ENCODE measurements at regions not wholly inside any gene's neighbourhood (a gene's known extent, or its start where the extent isn't known, plus 50 kb on each side); places are given as distances from the start of the nearest gene placed in this dataset.

DNA sequence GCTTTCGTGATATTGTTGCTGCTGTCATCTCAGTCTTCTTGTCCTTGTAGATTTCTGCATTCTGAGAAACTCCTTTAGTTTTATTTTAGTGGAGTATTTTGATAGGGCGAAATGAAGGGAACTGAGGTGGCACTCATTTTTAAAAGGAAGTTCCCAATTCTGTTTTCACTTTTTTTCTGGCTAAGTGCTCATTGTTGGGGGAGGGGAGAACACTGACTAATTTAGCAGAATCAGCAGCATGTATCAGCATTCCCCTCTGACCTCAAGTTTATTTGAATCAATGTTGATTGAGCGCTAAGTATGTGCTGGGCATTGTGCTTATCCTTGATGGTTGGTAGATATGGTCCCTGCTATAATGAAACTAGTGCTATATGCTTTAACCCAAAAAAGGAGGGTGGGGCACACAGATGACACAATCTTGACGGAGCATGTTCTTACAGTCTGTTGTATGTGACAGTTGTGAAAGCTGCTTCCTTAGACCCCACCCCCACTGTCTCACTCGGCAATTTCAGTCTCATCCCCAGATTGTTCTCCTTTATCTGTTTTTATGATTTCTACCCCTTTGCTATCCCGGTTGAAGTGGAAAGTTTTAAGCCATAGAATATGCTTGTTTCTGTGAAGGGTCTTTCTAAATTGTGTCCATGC, 262.4 kb downstream of the SOX4 start:
- H3K4me3 ChIP-seq (replicated peaks; ENCODE audit: low read depth, low read length): no peak overlapping the region
- no peaks in the 10 kb centered on the region for H3K36me3 ChIP-seq (ENCODE audit: control insufficient read depth, insufficient read depth, low read length)
- H3K27me3 ChIP-seq (replicated peaks; ENCODE audit: control insufficient read depth, insufficient read depth, low read length): no peaks in the 10 kb centered on the region
- no peak for DNase-seq (ENCODE audit: extremely low read depth, insufficient read length)
- TF ChIP-seq, protein P1, sequence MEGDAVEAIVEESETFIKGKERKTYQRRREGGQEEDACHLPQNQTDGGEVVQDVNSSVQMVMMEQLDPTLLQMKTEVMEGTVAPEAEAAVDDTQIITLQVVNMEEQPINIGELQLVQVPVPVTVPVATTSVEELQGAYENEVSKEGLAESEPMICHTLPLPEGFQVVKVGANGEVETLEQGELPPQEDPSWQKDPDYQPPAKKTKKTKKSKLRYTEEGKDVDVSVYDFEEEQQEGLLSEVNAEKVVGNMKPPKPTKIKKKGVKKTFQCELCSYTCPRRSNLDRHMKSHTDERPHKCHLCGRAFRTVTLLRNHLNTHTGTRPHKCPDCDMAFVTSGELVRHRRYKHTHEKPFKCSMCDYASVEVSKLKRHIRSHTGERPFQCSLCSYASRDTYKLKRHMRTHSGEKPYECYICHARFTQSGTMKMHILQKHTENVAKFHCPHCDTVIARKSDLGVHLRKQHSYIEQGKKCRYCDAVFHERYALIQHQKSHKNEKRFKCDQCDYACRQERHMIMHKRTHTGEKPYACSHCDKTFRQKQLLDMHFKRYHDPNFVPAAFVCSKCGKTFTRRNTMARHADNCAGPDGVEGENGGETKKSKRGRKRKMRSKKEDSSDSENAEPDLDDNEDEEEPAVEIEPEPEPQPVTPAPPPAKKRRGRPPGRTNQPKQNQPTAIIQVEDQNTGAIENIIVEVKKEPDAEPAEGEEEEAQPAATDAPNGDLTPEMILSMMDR (IDR thresholded peaks at IDR 0.05; ENCODE audit: insufficient read depth, low read length, poor library complexity, severe bottlenecking): no peak

DNA sequence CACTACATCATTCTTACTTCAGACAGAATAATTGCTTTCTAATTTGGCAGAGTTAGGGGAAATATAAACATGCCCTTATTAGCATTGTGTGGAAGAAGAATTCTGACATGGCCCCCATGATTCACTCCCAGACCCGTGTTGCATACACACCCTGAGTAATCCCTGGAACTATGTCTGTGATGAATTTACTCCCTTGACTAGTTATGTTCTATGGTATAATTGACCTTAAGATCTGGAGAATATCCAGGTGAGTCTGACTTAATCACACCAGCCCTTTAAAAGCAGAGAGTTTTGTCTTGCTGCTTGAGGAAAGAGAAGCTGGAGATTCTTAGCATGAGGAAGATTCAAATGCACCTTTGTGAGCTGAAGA, 262.9 kb downstream of the SOX4 start:
- TF ChIP-seq, protein P1 (IDR thresholded peaks at IDR 0.05; ENCODE audit: insufficient read depth, low read length, poor library complexity, severe bottlenecking): no peak
- no peak overlapping the region for H3K4me3 ChIP-seq (replicated peaks; ENCODE audit: low read depth, low read length)
- no peak for DNase-seq (ENCODE audit: extremely low read depth, insufficient read length)
- H3K36me3 ChIP-seq (ENCODE audit: control insufficient read depth, insufficient read depth, low read length): no peaks in the 10 kb centered on the region
- H3K27me3 ChIP-seq (replicated peaks; ENCODE audit: control insufficient read depth, insufficient read depth, low read length): no peaks in the 10 kb centered on the region

DNA sequence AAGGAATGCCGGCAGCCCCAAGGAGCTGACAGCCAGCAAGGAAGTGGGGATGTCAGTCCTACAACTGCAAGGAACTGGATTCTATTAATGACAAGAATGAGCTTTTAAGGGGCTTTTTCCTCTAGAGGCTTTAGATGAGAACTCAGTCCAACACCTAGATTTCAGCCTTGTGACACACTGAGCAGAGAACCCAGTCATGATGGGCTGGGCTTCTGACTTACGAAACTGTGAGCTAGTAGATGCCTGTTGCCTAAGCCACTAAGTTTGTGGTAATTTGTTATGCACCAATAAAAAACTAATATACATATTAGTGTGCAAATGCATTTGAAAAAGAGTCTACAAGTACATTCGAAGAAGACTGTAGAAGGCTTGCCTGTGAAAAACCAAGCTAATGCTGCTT, 263.3 kb downstream of the SOX4 start:
- no peaks in the 10 kb centered on the region for H3K27me3 ChIP-seq (replicated peaks; ENCODE audit: control insufficient read depth, insufficient read depth, low read length)
- H3K4me3 ChIP-seq (replicated peaks; ENCODE audit: low read depth, low read length): no peak overlapping the region
- no peaks in the 10 kb centered on the region for H3K36me3 ChIP-seq (ENCODE audit: control insufficient read depth, insufficient read depth, low read length)
- DNase-seq (ENCODE audit: extremely low read depth, insufficient read length): no peak
- TF ChIP-seq, protein P1 (IDR thresholded peaks at IDR 0.05; ENCODE audit: insufficient read depth, low read length, poor library complexity, severe bottlenecking): no peak

DNA sequence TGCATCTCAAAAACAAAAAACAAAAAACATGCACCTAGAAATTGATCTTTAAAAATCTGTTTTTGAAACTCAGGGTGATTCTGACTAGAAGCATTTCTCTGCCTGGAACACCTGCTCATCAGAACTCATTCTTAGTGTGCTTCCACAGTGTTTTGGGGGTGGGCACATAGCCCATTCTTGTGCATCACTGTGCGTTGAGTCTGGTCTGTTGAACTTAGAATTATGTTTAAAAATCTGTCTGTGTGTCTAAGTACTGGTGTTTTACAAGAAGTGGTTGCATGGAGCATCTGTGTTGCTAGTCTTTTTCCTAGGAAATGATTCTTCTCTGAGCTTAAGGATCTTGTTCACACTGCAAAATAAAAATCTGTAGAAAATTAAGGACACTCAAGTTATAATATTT, 264.5 kb downstream of the SOX4 start:
- H3K4me3 ChIP-seq (replicated peaks; ENCODE audit: low read depth, low read length): no peak overlapping the region
- H3K27me3 ChIP-seq (replicated peaks; ENCODE audit: control insufficient read depth, insufficient read depth, low read length): no peaks in the 10 kb centered on the region
- TF ChIP-seq, protein P1 (IDR thresholded peaks at IDR 0.05; ENCODE audit: insufficient read depth, low read length, poor library complexity, severe bottlenecking): no peak
- H3K36me3 ChIP-seq (ENCODE audit: control insufficient read depth, insufficient read depth, low read length): no peaks in the 10 kb centered on the region
- DNase-seq (ENCODE audit: extremely low read depth, insufficient read length): no peak

DNA sequence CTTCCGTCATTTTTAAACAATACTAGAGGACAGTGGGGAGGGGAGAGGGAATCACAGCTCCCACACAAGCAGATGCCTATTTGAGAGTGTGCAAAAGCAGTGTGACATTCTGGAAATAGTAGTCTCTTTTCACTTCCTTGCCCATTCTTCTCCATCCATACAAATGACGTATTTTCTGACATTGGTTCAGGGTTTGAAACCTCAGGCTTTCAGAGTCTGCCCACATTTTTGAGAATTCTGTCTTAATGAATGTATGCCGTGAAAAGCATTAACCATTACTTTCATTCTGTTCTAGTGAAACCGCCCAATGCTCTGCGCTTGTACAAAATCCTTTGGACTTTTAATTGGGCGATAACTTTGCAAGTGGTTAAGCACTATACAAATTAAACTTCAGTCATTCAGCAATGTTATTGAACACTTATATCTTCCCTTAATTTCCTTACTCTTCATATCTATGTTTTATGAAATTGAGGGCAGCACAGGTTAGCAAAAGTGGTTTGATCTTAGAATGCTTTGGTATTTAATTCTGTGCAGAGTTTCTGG, 265.7 kb downstream of the SOX4 start:
- no peak for DNase-seq (ENCODE audit: extremely low read depth, insufficient read length)
- no peaks in the 10 kb centered on the region for H3K36me3 ChIP-seq (ENCODE audit: control insufficient read depth, insufficient read depth, low read length)
- TF ChIP-seq, protein P1 (IDR thresholded peaks at IDR 0.05; ENCODE audit: insufficient read depth, low read length, poor library complexity, severe bottlenecking): no peak
- H3K27me3 ChIP-seq (replicated peaks; ENCODE audit: control insufficient read depth, insufficient read depth, low read length): no peaks in the 10 kb centered on the region
- no peak overlapping the region for H3K4me3 ChIP-seq (replicated peaks; ENCODE audit: low read depth, low read length)

DNA sequence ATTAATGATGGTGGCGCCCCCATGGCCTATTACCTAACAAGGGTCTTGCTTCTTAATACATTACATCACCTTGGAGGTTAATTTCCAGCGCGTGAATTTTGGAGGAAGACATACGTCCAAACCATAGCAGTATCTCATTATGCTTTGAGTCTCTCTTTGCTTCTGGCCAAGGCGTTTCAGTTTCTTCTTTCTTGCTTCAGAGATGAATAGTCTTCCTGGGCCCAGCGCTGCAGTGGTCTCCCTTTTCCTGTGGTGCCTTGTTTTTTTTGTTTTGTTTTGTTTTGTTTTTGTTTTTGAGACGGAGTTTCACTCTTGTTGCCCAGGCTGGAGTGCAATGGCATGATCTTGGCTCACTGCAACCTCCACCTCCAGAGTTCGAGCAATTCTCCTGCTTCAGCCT, 268.4 kb downstream of the SOX4 start:
- Histone ChIP-seq H3K4me3 (replicated peaks; ENCODE audit: low read depth, low read length) (no peak overlapping the region), H3K36me3 (ENCODE audit: control insufficient read depth, insufficient read depth, low read length) (no peaks in the 10 kb centered on the region), H3K27me3 (replicated peaks; ENCODE audit: control insufficient read depth, insufficient read depth, low read length) (no peaks in the 10 kb centered on the region)
- TF ChIP-seq, protein P1 (IDR thresholded peaks at IDR 0.05; ENCODE audit: insufficient read depth, low read length, poor library complexity, severe bottlenecking): no peak
- DNase-seq (ENCODE audit: extremely low read depth, insufficient read length): no peak

Data from GM06990 (cell line).